Hepatocyte (in vitro differentiated cells): ENCODE measurements at regions not wholly inside any gene's neighbourhood (a gene's known extent, or its start where the extent isn't known, plus 50 kb on each side); places are given as distances from the start of the nearest gene placed in this dataset.

Source experiments
- DNase-seq: peaks from one replicate; pipeline ENCODE4 v3.0.0-alpha.2; 2016; ENCODE audit warnings: low spot score
- H2AFZ ChIP-seq: fragments of 200-600 bp; sonication (generic); 2 replicates; pipeline ENCODE4 v1.6.0; 2016; ENCODE audit warnings: antibody characterized with exemption, mild to moderate bottlenecking
- H3K27ac ChIP-seq: fragments of 200-600 bp; sonication (generic); 2 replicates; pipeline ENCODE4 v1.5.1; 2016; ENCODE audit warnings: mild to moderate bottlenecking
- H3K27me3 ChIP-seq: fragments of 200-600 bp; sonication (generic); 2 replicates; pipeline ENCODE4 v1.6.1; 2016
- H3K36me3 ChIP-seq: fragments of 200-600 bp; sonication (generic); replicated peaks from 2 replicates; pipeline ENCODE4 v1.5.1; 2016; ENCODE audit warnings: low read depth; ENCODE audit not compliant: insufficient read depth
- H3K4me1 ChIP-seq: fragments of 200-600 bp; sonication (generic); 2 replicates; pipeline ENCODE4 v1.5.1; 2016; ENCODE audit warnings: mild to moderate bottlenecking, moderate library complexity; ENCODE audit not compliant: insufficient read depth
- H3K4me2 ChIP-seq: fragments of 200-600 bp; sonication (generic); 2 replicates; pipeline ENCODE4 v1.6.0; 2016
- H3K4me3 ChIP-seq: fragments of 200-600 bp; sonication (generic); 2 replicates; pipeline ENCODE4 v1.5.1; 2016; ENCODE audit warnings: mild to moderate bottlenecking
- H3K79me2 ChIP-seq: fragments of 200-600 bp; sonication (generic); 2 replicates; pipeline ENCODE4 v1.6.0; 2017; ENCODE audit warnings: mild to moderate bottlenecking
- H3K9me2 ChIP-seq: fragments of 200-600 bp; sonication (generic); replicated peaks from 2 replicates; pipeline ENCODE4 v1.6.0; 2017; ENCODE audit warnings: mild to moderate bottlenecking; ENCODE audit not compliant: insufficient read depth
- H3K9me3 ChIP-seq: fragments of 200-600 bp; sonication (generic); 2 replicates; pipeline ENCODE4 v1.5.1; 2016; ENCODE audit warnings: low read depth, mild to moderate bottlenecking
- H4K20me1 ChIP-seq: fragments of 200-600 bp; sonication (generic); 2 replicates; pipeline ENCODE4 v1.6.0; 2016; ENCODE audit warnings: mild to moderate bottlenecking; ENCODE audit not compliant: insufficient read depth, poor library complexity, severe bottlenecking
- CTCF ChIP-seq: fragments of 200-600 bp; sonication (generic); IDR thresholded peaks from 2 replicates; pipeline ENCODE4 v1.5.1; 2016; ENCODE audit warnings: antibody characterized with exemption, mild to moderate bottlenecking; ENCODE audit not compliant: poor library complexity
- EZH2 ChIP-seq: fragments of 200-600 bp; sonication (generic); IDR thresholded peaks from 2 replicates; pipeline ENCODE4 v1.6.1; 2016; ENCODE audit warnings: antibody characterized with exemption, mild to moderate bottlenecking, borderline replicate concordance
- EZH2phosphoT487 ChIP-seq: fragments of 200-600 bp; sonication (generic); IDR thresholded peaks from one replicate; pipeline ENCODE4 v1.6.1; 2018; ENCODE audit warnings: antibody characterized with exemption, mild to moderate bottlenecking, low read depth, moderate library complexity; ENCODE audit not compliant: unreplicated experiment, severe bottlenecking
- WGBS: methylation state at CpG from one replicate; pipeline ENCODE4 v1.1.6; 2016; ENCODE audit warnings: low lambda C conversion rate; ENCODE audit errors: missing lambda C conversion rate; 5-methylcytosine and 5-hydroxymethylcytosine counted together

DNA sequence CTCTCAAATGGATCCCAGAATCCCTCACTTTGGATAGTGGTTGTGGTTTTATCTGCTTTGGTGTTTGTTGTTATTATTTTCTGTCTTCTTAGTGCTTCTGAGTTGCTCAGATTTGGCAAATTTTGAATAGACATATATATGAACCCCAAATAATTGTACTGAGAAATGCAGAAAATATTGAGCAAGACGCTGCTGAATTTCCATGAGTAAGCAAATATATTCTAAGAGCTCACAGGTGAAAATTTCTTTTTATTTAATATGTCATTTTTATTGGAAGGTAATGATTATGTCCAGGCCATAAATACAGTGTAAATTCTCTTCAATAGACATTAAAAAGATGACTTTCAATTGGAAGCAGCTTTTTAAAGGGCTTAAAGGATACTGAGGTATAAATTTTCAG is 152.1 kb downstream of the FAT3 start:
- no peaks in the 10 kb centered on the region for H4K20me1 ChIP-seq
- 96% methylated on average over 1 of the region's 1 CpG for WGBS
- no peaks in the 10 kb centered on the region for H3K27me3 ChIP-seq
- no peak overlapping the region for H2AFZ ChIP-seq
- no peaks in the 10 kb centered on the region for H3K79me2 ChIP-seq
- DNase-seq = no peak
- no peak overlapping the region for H3K4me3 ChIP-seq
- no peaks in the 10 kb centered on the region for H3K36me3 ChIP-seq
- H3K27ac ChIP-seq = no peak overlapping the region
- TF ChIP-seq CTCF (no peak), EZH2 (no peak), EZH2phosphoT487 (no peak)
- H3K4me2 ChIP-seq = no peak overlapping the region
- no peaks in the 10 kb centered on the region for H3K4me1 ChIP-seq
- H3K9me3 ChIP-seq = no peaks in the 10 kb centered on the region
- no peaks in the 10 kb centered on the region for H3K9me2 ChIP-seq

GRCh38 chr11:92380882-92381281 is 156.3 kb downstream of the FAT3 start:
- 95% methylated on average over 3 of the region's 3 CpGs for WGBS
- DNase-seq = no peak
- Histone ChIP-seq H3K4me3 (no peak overlapping the region), H3K9me3 (no peaks in the 10 kb centered on the region), H4K20me1 (no peaks in the 10 kb centered on the region), H3K27ac (no peak overlapping the region), H3K27me3 (no peaks in the 10 kb centered on the region), H2AFZ (no peak overlapping the region), H3K4me2 (no peak overlapping the region), H3K36me3 (no peaks in the 10 kb centered on the region), H3K4me1 (no peaks in the 10 kb centered on the region), H3K9me2 (no peaks in the 10 kb centered on the region), H3K79me2 (no peaks in the 10 kb centered on the region)
- TF ChIP-seq CTCF (no peak), EZH2phosphoT487 (no peak)

- no peaks in the 10 kb centered on the region for H3K4me1 ChIP-seq
- WGBS = 97% methylated on average over 3 of the region's 3 CpGs
- H3K27me3 ChIP-seq = no peaks in the 10 kb centered on the region
- no peaks in the 10 kb centered on the region for H4K20me1 ChIP-seq
- TF ChIP-seq EZH2 = no peak
- no peak for TF ChIP-seq CTCF
- TF ChIP-seq EZH2phosphoT487 = no peak
- no peak overlapping the region for H3K27ac ChIP-seq
- no peak for DNase-seq
- H3K4me2 ChIP-seq = no peak overlapping the region
- no peaks in the 10 kb centered on the region for H3K36me3 ChIP-seq
- no peaks in the 10 kb centered on the region for H3K79me2 ChIP-seq
- no peaks in the 10 kb centered on the region for H3K9me3 ChIP-seq
- no peak overlapping the region for H2AFZ ChIP-seq
- H3K4me3 ChIP-seq = no peak overlapping the region
- H3K9me2 ChIP-seq = no peaks in the 10 kb centered on the region
Measured at GRCh38 chr11:92382311-92382710, 157.7 kb downstream of the FAT3 start.

- no peak for DNase-seq
- H3K27ac ChIP-seq = no peak overlapping the region
- no peaks in the 10 kb centered on the region for H3K27me3 ChIP-seq
- no peaks in the 10 kb centered on the region for H3K4me1 ChIP-seq
- H3K4me3 ChIP-seq = no peak overlapping the region
- H3K36me3 ChIP-seq = no peaks in the 10 kb centered on the region
- WGBS = 36% methylated on average over 1 of the region's 1 CpG
- H2AFZ ChIP-seq = no peak overlapping the region
- H3K4me2 ChIP-seq = no peak overlapping the region
- no peaks in the 10 kb centered on the region for H3K9me2 ChIP-seq
- TF ChIP-seq EZH2 (no peak), CTCF (no peak), EZH2phosphoT487 (no peak)
- H3K9me3 ChIP-seq = no peaks in the 10 kb centered on the region
- H3K79me2 ChIP-seq = no peaks in the 10 kb centered on the region
- no peaks in the 10 kb centered on the region for H4K20me1 ChIP-seq
Measured at GRCh38 chr11:92383430-92383829, 158.8 kb downstream of the FAT3 start.
